Chondrocyte (in vitro differentiated cells): ENCODE measurements at regions not wholly inside any gene's neighbourhood (a gene's known extent, or its start where the extent isn't known, plus 50 kb on each side); places are given as distances from the start of the nearest gene placed in this dataset.
"Not testable (repeated sequence)": the region's sequence is repeated elsewhere in the genome, so short reads cannot be mapped to it uniquely, and the experiment has no call there.

Experiments
- DNase-seq: peaks from one replicate; pipeline ENCODE4 v3.0.0; 2021; ENCODE audit warnings: mixed read lengths, low spot score
- H3K27ac Mint-ChIP-seq: one replicate; pipeline ENCODE4 v1.8.0; 2021; ENCODE audit warnings: mild to moderate bottlenecking, moderate library complexity, mixed read lengths; ENCODE audit not compliant: unreplicated experiment
- H3K27me3 Mint-ChIP-seq: 2 replicates; pipeline ENCODE4 v1.8.0; 2021; ENCODE audit warnings: low read depth, mixed read lengths
- H3K36me3 Mint-ChIP-seq: 2 replicates; pipeline ENCODE4 v1.8.0; 2021; ENCODE audit warnings: low read depth, mixed read lengths
- H3K4me1 Mint-ChIP-seq: 2 replicates; pipeline ENCODE4 v1.8.0; 2021; ENCODE audit warnings: low read depth, mild to moderate bottlenecking, mixed read lengths
- H3K4me3 Mint-ChIP-seq: one replicate; pipeline ENCODE4 v1.8.0; 2021; ENCODE audit warnings: mild to moderate bottlenecking, moderate library complexity, mixed read lengths; ENCODE audit not compliant: unreplicated experiment
- H3K9me3 Mint-ChIP-seq: 2 replicates; pipeline ENCODE4 v1.8.0; 2021; ENCODE audit warnings: low read depth, mixed read lengths
- TF ChIP-seq, protein P1 (sequence below): fragments of 200-600 bp; sonication (generic); IDR thresholded peaks from 2 replicates; pipeline ENCODE4 v1.5.0; 2021; ENCODE audit warnings: antibody characterized with exemption, mild to moderate bottlenecking, moderate library complexity

DNA sequence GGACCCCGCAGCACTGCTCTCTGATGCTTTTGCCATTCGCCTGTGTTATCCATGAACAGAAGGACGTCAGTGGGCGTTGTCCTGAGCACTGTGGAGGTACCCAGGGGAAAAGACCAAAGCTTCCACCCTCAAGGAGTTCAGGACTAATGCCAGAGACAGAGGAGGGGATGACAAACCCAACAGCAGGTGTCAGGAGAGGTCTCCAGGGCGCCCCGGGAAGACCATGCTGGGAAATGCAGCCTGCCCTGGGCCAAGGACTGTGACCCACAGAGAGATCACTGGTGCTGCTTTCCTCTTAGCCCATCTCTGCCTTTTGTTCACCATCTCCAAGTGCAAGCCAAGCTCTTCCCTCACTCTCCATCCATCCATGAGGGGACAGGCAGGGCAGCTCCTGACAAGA, 166.8 kb upstream of the PFKP start:
- H3K36me3 Mint-ChIP-seq: peaks cover 1% of the 10 kb centered on the region
- no peaks in the 10 kb centered on the region for H3K4me1 Mint-ChIP-seq
- no peak overlapping the region for H3K27ac Mint-ChIP-seq
- DNase-seq: no peak
- no peak overlapping the region for H3K4me3 Mint-ChIP-seq
- TF ChIP-seq, protein P1, sequence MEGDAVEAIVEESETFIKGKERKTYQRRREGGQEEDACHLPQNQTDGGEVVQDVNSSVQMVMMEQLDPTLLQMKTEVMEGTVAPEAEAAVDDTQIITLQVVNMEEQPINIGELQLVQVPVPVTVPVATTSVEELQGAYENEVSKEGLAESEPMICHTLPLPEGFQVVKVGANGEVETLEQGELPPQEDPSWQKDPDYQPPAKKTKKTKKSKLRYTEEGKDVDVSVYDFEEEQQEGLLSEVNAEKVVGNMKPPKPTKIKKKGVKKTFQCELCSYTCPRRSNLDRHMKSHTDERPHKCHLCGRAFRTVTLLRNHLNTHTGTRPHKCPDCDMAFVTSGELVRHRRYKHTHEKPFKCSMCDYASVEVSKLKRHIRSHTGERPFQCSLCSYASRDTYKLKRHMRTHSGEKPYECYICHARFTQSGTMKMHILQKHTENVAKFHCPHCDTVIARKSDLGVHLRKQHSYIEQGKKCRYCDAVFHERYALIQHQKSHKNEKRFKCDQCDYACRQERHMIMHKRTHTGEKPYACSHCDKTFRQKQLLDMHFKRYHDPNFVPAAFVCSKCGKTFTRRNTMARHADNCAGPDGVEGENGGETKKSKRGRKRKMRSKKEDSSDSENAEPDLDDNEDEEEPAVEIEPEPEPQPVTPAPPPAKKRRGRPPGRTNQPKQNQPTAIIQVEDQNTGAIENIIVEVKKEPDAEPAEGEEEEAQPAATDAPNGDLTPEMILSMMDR: no peak
- H3K9me3 Mint-ChIP-seq: no peaks in the 10 kb centered on the region
- H3K27me3 Mint-ChIP-seq: peaks cover 34% of the 10 kb centered on the region

DNA sequence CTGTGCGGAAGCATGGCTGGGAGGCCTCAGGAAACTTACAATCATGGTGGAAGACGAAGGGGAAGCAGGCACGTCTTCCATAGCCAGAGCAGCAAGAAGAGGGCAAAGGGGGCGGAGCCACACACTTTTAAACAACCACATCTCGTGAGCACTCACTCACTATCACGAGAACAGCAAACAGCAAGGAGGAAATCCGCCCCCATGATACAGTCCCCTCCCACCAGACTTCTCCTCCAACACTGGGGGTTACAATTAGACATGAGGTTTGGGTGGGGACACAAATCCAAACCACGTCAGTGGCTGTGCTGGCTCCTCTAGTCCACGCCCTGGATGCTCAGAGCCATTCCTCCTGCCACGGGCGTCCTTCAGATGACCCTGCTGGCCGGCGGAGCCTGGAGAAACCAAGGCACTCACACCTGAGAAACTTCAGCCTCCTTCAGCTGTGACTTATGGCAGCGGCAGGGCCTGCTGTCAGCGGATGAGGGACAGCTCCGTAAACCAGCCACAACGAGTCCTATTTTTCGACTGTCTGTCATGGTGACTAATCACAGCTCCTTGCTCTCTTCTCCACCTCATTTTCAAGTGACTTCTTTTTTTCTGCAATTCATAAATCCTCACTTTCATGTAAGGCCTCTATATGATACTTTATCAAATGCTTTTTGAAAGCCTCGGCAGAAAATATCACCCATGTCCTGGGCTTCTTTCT, 167.9 kb upstream of the PFKP start:
- Mint-ChIP-seq H3K27ac (no peak overlapping the region), H3K4me3 (no peak overlapping the region), H3K9me3 (no peaks in the 10 kb centered on the region), H3K36me3 (peaks cover 1% of the 10 kb centered on the region), H3K27me3 (peaks cover 34% of the 10 kb centered on the region), H3K4me1 (no peaks in the 10 kb centered on the region)
- no peak for DNase-seq
- TF ChIP-seq, protein P1: no peak

DNA sequence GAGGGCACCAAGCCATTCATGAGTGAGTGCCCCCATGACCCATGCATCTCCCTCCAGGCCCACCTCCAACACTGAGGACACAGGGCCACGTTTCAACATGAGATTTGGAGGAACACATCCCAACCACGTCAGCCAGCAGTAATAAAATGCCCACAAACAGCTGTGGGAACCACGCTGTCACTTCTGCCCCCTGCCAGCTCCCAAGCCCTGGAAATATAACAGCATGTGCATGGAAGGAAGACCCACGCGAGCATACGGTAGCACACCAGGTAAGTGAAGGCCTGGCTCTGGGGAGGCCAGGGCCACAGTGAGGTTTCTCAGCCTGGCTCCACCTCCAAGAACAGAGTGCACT, 168.9 kb upstream of the PFKP start:
- no peaks in the 10 kb centered on the region for H3K4me1 Mint-ChIP-seq
- DNase-seq: no peak
- TF ChIP-seq, protein P1: no peak
- peaks cover 28% of the 10 kb centered on the region for H3K27me3 Mint-ChIP-seq
- H3K9me3 Mint-ChIP-seq: no peaks in the 10 kb centered on the region
- no peak overlapping the region for H3K4me3 Mint-ChIP-seq
- H3K36me3 Mint-ChIP-seq: peaks cover 1% of the 10 kb centered on the region
- H3K27ac Mint-ChIP-seq: no peak overlapping the region

DNA sequence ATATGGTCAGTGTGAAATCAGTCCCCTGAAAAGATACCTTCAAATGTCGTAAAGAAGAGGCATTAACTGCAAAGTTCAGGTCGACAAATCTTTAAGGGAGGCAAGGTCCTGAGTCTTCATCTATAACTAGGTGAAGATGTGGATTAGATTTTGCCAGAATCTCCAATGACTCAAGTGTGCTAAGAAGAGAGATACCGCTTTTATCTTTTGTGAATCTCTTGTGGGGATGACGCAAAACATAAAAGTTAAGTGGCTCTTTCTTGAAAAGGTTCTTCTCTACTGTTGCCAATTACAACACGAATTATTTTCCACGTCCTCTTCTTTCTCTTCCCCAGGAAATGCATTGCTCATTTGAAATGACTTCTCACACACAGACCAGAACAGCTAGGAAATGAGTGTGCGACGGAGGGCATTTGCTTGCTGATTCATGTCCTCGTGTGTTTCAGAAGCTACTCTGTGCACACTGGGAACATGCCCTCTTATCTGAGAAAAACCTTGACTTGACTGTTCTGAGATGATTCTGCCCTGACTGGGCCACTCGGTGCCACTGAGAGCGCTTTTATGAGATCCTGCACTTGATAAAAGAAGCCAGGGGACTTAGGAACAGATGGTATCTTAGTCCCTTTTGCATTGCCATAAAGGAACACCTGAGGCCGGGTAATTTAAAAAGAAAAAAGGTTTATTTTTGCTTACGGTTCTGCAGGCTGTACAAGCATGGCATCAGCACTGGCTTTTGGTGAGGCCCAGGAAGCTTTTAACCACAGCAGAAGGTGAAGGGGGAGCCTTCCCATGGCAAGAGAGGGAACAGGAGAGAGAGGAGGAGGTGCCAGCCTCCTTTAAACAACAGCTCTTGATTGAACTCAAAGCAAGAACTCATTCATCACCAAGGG, 169.5 kb upstream of the PFKP start:
- Mint-ChIP-seq H3K27me3 (peaks cover 26% of the 10 kb centered on the region), H3K36me3 (peaks cover 1% of the 10 kb centered on the region), H3K4me3 (no peak overlapping the region), H3K4me1 (no peaks in the 10 kb centered on the region), H3K9me3 (no peaks in the 10 kb centered on the region), H3K27ac (no peak overlapping the region)
- DNase-seq: no peak
- TF ChIP-seq, protein P1: no peak

DNA sequence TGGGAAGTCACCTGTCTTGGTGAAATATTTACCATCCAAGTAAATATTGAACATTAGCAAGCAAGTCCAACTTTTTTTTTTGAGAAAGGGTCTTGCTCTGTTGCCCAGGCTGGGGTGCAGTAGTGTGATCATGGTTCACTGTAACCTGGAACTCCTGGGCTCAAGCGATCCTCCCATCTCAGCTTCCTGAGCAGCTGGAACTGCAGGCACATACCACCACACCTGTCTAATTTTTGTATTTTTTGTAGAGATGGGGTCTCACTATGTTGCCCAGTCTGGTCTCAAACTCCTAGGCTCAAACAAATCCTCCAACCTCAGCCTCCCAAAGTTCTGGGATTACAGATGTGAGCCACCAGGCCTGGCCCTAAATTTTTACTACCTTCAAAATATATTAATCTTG, 171.0 kb upstream of the PFKP start:
- H3K36me3 Mint-ChIP-seq, H3K4me1 Mint-ChIP-seq, H3K9me3 Mint-ChIP-seq, DNase-seq, H3K27ac Mint-ChIP-seq, H3K4me3 Mint-ChIP-seq: not testable (repeated sequence)
- H3K27me3 Mint-ChIP-seq: peaks cover 20% of the 10 kb centered on the region
